HepG2 (cell line): ENCODE measurements at regions not wholly inside any gene's neighbourhood (a gene's known extent, or its start where the extent isn't known, plus 50 kb on each side); places are given as distances from the start of the nearest gene placed in this dataset.

ENCODE experiments used
- KAT8 ChIP-seq: IDR thresholded peaks from 2 replicates; pipeline ENCODE4 v1.6.1; 2016; ENCODE audit warnings: missing genetic modification reagents, missing compliant biosample characterization
- MAZ ChIP-seq, 2 experiments: sonication (generic) in 1 of 2; formaldehyde crosslinking in 1 of 2; IDR thresholded peaks; 2 replicates each; pipeline versions ENCODE4 v1.5.0 to v1.6.1; 2012 to 2020; ENCODE audit warnings: low read depth in 2 of 2, mild to moderate bottlenecking in 2 of 2, borderline replicate concordance in 1 of 2, improper control_type of control experiment in 1 of 2, low read length in 1 of 2, missing genetic modification reagents in 1 of 2, moderate library complexity in 1 of 2
- NONO ChIP-seq, 2 experiments: fragments of 450-650 bp in 1 of 2; sonication (generic) in 1 of 2; formaldehyde crosslinking in 1 of 2; IDR thresholded peaks in 1 of 2; conservative IDR thresholded peaks in 1 of 2; 2 replicates each; pipeline versions ENCODE4 v1.6.1 to v1.8.0; 2017 to 2022; ENCODE audit warnings: mild to moderate bottlenecking in 1 of 2, missing genetic modification reagents in 1 of 2, moderate library complexity in 1 of 2
- NR2F6 ChIP-seq, 2 experiments: IDR thresholded peaks; 2 replicates each; pipeline ENCODE4 v1.6.1; 2016; ENCODE audit warnings: antibody characterized with exemption in 1 of 2, mild to moderate bottlenecking in 1 of 2
- REL ChIP-seq: sonication (generic); formaldehyde crosslinking; conservative IDR thresholded peaks from 2 replicates; pipeline ENCODE4 v1.8.0; 2022; ENCODE audit warnings: mild to moderate bottlenecking, missing genetic modification reagents, moderate library complexity
- SNRNP70 ChIP-seq: fragments of 200-400 bp; formaldehyde crosslinking; IDR thresholded peaks from 2 replicates; pipeline ENCODE4 v1.6.1; 2017; ENCODE audit warnings: mild to moderate bottlenecking, low read depth, low read length, moderate library complexity
- SP2 ChIP-seq: sonication (generic); formaldehyde crosslinking; IDR thresholded peaks from 2 replicates; pipeline ENCODE4 v1.5.1; 2020; ENCODE audit warnings: mild to moderate bottlenecking, missing genetic modification reagents
- SRY ChIP-seq: sonication (generic); formaldehyde crosslinking; IDR thresholded peaks from 2 replicates; pipeline ENCODE4 v1.8.0; 2022; ENCODE audit warnings: mild to moderate bottlenecking, missing genetic modification reagents
- ZNF891 ChIP-seq: sonication (generic); formaldehyde crosslinking; IDR thresholded peaks from 2 replicates; pipeline ENCODE4 v1.5.0; 2020; ENCODE audit warnings: mild to moderate bottlenecking, missing genetic modification reagents
- TF ChIP-seq, protein P1 (sequence below), 2 experiments: sonication (generic) in 1 of 2; formaldehyde crosslinking in 1 of 2; IDR thresholded peaks; 2 replicates each; pipeline versions ENCODE4 v1.6.1 to v1.9.0; 2014 to 2022; ENCODE audit warnings: antibody characterized with exemption in 1 of 2, borderline replicate concordance in 1 of 2, inconsistent platforms in 1 of 2, low read depth in 1 of 2, missing genetic modification reagents in 1 of 2
- TF ChIP-seq, protein P2 (sequence below): sonication (generic); formaldehyde crosslinking; IDR thresholded peaks from 2 replicates; pipeline ENCODE4 v1.8.1; 2023; ENCODE audit warnings: mild to moderate bottlenecking, missing genetic modification reagents, borderline replicate concordance
- TF ChIP-seq, protein P3 (sequence below): sonication (generic); formaldehyde crosslinking; IDR thresholded peaks from 2 replicates; pipeline ENCODE4 v1.4.0; 2020; ENCODE audit warnings: missing genetic modification reagents

DNA sequence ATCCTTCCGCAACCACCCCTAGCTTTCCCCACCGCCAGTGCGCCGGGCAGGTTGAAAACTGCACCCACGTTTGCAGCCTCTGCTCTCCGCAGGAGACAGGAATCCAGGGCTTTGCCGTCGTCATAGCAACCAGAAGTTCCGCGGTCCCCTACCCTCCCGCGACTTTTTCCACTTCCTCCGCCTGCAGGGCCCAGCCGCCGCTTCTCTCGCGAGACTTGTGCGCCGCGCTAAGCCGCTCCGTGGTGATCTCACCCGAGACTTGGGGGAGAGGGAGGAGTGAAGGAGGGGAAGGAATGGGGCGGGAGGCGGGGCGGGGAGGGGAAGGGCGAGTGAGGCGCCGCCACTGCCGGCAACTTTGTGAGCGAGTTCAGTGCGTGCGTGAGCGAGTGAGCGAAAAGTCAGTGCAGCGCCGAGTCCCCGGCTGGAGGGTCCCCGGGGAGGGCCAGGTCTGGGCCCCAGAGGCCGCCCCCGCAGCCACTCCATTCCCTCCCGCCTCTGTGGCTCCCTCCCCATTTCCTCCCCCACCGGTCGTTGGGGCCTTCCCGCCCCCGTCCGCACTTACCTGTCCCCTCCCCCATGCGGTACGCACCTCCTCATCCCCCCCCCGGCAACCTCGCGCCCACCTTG, 413.0 kb downstream of the PCNX1 start, which contains the start of gene SIPA1L1 (continued):
- TF ChIP-seq MAZ (IDR thresholded peaks at IDR 0.05; ENCODE audit: borderline replicate concordance, low read depth, low read length) (peak; percentile 82; the same call in 1 of the 2 replicates), MAZ (CRISPR knock-in tag; IDR thresholded peaks at IDR 0.05; ENCODE audit: low read depth) (no peak; the same call in 1 of the 2 replicates), ZNF891 (CRISPR knock-in tag) (peak; percentile 56; the same call in 1 of the 2 replicates), NONO (IDR thresholded peaks at IDR 0.05) (no peak), NONO (CRISPR knock-in tag; conservative IDR thresholded peaks at IDR 0.05) (peak; percentile 27; the same call in 1 of the 2 replicates), SNRNP70 (no peak), NR2F6 (IDR thresholded peaks at IDR 0.05) (no peak), NR2F6 (CRISPR knock-in tag; IDR thresholded peaks at IDR 0.05) (no peak), SRY (peak; percentile 47; the same call in 1 of the 2 replicates), SP2 (CRISPR knock-in tag) (no peak), KAT8 (CRISPR knock-in tag) (peak; percentile 65; the same call in 1 of the 2 replicates), REL (CRISPR knock-in tag) (no peak)
- TF ChIP-seq, protein P1, sequence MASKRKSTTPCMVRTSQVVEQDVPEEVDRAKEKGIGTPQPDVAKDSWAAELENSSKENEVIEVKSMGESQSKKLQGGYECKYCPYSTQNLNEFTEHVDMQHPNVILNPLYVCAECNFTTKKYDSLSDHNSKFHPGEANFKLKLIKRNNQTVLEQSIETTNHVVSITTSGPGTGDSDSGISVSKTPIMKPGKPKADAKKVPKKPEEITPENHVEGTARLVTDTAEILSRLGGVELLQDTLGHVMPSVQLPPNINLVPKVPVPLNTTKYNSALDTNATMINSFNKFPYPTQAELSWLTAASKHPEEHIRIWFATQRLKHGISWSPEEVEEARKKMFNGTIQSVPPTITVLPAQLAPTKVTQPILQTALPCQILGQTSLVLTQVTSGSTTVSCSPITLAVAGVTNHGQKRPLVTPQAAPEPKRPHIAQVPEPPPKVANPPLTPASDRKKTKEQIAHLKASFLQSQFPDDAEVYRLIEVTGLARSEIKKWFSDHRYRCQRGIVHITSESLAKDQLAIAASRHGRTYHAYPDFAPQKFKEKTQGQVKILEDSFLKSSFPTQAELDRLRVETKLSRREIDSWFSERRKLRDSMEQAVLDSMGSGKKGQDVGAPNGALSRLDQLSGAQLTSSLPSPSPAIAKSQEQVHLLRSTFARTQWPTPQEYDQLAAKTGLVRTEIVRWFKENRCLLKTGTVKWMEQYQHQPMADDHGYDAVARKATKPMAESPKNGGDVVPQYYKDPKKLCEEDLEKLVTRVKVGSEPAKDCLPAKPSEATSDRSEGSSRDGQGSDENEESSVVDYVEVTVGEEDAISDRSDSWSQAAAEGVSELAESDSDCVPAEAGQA (IDR thresholded peaks at IDR 0.05; ENCODE audit: low read depth), result no peak; the same call in 1 of the 2 replicates
- TF ChIP-seq, protein P1 (CRISPR knock-in tag; IDR thresholded peaks at IDR 0.05; ENCODE audit: borderline replicate concordance), result 0 out of 2 replicates have a peak, but pooled peaks have one; percentile 38
- TF ChIP-seq, protein P2, sequence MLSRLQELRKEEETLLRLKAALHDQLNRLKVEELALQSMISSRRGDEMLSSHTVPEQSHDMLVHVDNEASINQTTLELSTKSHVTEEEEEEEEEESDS (CRISPR knock-in tag), result no peak
- TF ChIP-seq, protein P3, sequence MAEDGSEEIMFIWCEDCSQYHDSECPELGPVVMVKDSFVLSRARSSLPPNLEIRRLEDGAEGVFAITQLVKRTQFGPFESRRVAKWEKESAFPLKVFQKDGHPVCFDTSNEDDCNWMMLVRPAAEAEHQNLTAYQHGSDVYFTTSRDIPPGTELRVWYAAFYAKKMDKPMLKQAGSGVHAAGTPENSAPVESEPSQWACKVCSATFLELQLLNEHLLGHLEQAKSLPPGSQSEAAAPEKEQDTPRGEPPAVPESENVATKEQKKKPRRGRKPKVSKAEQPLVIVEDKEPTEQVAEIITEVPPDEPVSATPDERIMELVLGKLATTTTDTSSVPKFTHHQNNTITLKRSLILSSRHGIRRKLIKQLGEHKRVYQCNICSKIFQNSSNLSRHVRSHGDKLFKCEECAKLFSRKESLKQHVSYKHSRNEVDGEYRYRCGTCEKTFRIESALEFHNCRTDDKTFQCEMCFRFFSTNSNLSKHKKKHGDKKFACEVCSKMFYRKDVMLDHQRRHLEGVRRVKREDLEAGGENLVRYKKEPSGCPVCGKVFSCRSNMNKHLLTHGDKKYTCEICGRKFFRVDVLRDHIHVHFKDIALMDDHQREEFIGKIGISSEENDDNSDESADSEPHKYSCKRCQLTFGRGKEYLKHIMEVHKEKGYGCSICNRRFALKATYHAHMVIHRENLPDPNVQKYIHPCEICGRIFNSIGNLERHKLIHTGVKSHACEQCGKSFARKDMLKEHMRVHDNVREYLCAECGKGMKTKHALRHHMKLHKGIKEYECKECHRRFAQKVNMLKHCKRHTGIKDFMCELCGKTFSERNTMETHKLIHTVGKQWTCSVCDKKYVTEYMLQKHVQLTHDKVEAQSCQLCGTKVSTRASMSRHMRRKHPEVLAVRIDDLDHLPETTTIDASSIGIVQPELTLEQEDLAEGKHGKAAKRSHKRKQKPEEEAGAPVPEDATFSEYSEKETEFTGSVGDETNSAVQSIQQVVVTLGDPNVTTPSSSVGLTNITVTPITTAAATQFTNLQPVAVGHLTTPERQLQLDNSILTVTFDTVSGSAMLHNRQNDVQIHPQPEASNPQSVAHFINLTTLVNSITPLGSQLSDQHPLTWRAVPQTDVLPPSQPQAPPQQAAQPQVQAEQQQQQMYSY (CRISPR knock-in tag), result no peak
